Forelimb muscle (tissue), 1 donor: ENCODE measurements at regions not wholly inside any gene's neighbourhood (a gene's known extent, or its start where the extent isn't known, plus 50 kb on each side); places are given as distances from the start of the nearest gene placed in this dataset.

Experiments used
- DNase-seq: peaks from one replicate; pipeline ENCODE4 v3.0.0-alpha.2; 2013; ENCODE audit warnings: low read depth

DNA sequence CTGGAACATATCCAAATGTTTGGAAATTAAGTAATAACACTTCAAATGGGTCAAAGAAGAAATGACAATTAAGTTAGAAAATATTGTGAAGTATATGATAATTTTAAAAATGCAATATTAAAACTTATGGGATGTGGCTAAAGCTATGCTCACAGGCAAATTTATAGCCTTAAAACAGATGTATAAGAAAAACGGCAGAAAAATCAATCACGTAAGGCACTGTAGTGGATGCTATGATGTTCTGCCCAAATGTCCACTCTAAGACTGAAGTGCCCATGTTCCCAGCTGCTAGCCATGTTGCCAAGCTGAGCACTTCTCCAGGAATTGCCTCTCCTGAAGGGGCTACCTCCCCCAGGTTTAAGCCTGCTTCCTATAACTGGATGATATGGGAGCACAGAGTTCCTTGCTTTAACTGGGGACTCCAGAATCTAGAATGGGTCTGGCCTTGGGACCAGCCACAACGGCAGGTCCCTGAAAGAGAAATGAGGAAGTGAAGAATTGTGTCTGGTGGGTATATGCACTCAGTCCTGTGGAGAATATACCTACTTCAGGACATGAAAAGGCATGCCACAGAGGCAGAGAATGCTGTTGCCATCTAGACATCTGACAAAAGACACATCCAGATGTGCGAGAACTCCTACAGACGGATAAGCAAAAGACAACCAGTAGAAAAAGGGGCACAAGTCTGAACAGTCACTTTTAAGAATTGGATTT, 78.2 kb upstream of the RXRA start:
- DNase-seq, result no peak

DNA sequence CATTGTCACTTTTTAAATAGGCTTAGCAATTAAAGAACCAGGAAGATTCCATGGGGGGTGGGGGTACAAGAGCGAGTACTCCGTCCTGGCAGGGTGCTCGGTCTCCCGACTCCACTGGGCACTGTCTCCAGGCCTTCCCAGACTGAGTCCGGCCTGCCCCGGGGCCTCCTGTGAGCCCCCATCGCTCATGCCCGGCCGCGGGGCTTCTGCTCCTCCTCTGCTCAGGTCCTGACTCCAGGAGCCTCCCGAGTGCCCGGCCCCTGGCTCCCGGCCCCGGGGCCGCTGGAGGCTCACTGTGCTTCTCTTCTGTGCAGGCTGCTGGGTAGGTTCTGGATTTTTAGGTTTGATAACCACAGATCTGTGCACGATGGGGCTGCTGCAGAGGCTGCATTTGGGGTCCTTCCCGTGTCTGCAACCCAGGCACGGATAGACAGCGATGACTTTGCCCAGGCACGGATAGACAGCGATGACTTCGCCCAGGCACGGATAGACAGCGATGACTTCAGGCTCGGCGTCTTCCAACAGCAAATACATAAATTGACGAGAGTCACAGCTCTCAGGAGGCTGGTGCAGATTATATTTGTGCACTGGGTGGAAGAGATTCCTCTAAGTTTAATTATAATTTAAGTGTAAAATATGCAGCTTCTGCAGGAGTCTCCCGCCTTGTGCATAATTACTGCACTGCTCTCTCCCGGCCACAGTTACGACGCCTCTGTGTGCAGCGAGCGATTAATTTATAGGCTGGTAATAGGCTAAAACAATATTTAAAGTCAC, 74.8 kb upstream of the RXRA start:
- DNase-seq, result no peak

DNA sequence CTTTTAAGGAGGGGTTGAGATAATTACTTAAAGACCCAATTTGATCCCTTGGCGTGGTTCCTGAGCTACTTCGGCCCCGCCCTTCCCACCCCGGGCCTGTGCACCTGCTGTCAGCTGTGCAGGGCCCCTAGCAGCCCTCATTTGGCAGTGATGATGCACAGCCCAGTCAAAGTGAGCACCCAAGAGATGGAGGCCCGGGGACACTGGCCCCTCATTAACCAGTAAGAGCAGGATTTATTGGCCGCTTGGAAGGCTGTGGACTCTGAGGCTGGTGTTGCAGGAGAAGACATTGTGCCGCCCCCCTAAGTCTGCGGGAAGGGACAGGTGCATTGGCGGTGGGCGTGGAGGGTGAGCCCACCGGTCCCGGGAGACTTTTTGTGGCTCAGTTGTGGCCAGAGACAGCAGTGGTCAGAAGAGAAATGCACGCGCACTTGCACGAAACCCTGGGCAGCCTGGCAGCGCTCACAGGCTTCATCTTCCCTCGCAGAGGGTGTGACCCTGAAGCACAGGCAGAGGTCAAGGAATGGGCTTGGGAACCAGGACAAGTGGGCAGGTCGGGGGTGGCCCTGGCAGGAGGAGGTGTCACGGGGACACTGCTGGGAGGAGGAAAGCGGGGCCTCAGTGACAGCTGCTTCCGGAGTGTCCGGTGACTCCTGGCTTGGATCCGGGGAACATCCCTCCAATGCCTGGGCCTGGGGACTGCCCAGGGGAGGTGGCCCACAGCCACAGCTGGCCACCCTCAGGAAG, 74.0 kb upstream of the RXRA start:
- no peak for DNase-seq

DNA sequence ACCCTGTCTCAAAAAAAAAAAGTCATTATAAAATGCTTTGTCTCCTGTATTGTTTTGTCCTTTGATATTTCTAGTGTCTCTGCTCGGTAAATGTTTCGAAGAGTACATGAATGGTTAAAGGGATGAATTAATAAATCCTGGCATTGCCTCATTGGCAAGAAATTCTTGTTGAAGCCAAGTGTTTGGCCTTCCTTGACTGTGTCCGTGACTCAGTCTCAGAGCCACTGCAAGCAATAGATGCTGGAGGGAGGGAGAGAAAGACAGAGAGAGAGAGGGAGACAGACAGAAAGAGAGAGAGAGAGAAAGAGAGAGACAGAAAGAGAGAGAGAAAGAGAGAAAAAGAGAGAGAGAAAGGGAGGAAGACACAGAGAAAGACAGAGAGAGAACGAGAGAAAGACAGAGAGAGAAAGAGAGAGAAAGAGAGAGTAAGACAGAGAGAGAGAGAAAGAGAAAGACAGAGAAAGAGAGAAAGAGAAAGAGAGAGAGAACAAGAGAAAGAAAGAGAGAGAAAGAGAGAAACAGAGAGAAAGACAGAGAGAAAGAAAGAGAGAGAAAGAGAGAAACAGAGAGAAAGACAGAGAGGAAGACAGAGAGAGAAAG, 72.5 kb upstream of the RXRA start:
- DNase-seq, result no peak

DNA sequence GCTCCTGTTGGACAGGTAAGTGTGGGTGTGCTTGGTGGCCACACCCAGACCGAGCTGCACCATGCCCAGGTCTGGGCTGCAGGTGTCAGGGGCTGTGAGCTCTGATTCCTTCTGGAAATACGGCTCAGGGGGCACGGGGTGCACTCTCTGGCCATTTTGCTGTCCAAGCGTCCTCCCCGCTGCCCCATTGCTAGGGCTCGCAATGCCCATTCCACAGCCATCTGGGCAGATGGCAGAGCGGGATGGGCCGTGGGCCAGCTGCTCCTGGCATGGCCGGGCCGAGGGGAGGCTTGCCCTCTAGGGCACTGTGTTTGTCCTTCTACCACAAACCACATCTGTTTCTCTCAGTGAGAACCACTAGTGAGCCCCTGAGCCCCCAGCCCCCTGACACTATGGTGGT, 67.9 kb upstream of the RXRA start:
- DNase-seq, result no peak

DNA sequence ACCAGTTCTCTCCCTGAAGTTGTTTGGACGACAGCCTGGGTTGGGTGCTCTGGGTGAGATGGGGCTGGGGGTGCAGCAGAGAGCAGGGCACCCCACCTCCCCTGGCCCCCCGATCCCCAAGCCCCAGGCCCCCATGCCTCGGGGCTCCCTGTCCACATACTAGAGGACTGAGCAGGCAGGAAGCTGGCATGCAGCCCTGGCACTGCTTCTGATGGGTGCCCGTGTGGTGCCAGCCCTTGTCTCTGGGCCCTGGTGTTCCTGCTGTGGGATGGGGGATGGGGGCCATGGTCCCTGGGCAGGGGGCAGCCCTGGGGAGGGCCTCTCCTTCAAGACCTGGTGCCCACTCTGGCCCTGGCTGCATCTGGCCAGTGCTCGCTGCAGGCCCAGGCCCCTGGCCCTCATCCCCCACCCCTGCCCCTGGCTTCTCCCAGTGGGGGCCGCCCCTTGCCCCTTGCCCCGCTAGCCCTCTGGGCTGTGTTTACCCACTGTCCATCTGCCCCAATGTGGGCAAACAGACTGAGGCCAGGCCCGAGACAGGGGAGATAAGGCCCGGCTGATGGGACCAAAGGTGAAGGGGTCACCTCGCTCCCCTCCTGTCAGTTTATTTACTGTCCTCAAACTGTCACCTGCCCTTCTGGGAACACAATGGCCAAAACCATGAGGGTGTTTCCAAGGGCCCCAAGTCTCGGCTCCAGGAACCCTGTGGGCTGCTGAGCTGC, 67.3 kb upstream of the RXRA start:
- DNase-seq, result no peak

DNA sequence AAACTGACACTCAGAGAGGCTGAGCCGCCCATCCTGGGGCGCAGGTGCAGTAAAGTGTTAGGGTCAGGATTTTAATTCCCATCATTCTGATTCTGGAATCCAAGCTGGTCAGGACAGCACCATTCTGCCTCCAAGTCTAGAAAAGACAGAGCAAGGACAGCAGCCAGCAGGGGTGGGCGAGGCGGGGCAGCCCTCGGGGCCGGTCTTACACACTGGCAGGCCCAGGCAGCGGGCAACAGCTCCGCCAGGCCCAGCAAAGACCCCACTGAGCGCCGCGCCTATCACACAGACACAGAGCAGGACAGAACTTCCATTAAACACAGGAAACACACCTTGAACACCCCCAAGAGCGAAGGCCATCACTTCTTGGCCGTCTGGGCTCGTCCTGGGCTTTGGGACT, 66.5 kb upstream of the RXRA start:
- DNase-seq, result no peak

DNA sequence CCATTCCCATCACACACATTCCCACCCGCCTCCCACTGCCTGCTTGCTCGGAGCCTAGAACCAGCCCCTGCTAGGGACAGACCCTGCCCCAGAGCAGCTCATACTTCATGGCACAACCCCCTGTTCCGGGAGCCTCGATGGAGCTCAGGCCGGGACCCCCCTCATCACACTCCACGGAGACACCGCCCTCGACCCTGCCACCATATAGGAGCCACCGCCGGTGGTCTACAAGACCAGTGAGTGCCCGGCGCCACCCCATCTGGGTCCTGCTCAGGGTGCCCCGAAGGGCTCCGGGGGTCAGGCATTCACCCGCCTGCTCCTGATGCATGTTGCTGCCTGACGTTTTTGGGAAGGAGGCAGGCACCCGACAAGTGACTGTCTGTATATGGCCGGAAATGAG, 65.5 kb upstream of the RXRA start:
- DNase-seq, result no peak

DNA sequence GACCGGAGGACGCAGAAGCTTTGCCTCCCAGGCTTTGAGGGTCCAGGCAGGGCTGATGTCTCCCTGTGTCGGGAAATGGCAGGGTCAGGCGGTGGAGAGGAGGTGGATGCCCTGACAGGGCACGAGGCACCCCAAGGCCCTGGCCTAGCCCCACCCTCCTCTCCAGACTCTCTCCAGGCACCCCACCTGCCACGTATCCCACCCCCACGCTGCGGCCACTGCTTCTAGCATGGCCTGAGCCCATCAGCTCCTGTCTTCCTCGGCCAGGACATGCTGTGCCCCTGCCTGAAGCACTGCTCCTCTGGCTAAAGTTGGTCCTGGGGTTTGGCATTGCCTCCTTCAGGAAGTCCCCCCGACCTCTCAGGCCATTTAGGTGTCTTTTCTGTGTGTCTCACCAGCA, 64.2 kb upstream of the RXRA start:
- DNase-seq, result no peak

DNA sequence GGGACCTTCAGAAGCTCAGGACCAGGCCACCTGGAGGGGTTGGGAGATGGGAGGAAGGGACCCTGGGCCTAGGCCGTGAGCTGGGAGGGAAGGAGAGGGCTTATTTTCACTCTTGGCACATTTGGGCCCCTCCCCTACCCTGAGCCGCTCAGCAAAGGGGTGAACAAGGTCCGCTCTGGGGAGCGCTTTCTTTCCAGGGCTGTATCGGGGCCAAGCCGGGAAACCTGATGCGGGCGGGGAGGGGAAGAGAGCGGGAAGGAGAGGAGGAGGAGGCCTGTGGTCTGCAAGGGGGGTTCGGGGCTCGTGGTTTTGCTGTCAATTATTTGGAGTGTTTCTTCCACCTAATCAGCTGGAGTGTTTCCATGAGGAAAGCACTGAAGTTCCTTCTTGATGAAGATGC, 62.7 kb upstream of the RXRA start:
- no peak for DNase-seq

DNA sequence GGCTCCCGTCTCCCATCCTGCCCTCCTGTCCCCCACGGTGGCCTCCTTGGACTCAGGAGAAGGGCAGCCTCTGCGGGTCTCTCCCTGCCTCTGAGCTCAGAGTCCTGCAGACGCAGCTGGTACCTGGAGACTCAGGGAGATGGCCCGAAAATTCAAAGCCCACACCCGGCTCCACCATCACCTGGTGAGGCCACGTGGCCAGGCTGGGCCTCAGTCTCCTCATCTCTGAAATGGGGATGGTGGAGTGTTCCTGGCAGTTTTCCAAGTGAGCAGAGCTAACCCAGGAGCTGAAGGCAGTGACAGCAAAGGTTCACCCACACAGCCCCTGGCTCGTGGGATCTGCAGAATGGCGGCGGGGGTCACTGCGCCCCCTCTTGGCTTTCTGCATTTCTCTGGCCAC, 62.1 kb upstream of the RXRA start:
- no peak for DNase-seq

DNA sequence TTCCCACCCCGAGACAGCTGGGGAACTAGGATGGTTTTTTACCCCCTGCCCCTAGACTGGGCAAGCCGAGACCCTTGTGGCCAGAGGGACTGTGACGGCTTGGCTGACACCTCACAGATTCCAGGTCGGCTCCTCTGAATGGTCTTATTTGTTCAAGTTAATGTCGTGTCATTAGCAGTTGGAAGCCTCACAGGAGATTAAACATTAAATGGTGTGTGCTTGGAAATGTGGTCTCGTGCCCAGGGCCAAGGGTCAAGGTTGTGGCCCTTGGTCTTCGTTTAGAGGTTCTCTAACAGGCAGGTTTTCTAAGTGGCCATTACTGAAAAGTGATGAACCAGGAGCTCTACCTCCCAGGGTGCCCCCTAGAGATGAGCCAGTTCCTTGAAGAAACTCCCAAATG, 61.2 kb upstream of the RXRA start:
- DNase-seq, result no peak

DNA sequence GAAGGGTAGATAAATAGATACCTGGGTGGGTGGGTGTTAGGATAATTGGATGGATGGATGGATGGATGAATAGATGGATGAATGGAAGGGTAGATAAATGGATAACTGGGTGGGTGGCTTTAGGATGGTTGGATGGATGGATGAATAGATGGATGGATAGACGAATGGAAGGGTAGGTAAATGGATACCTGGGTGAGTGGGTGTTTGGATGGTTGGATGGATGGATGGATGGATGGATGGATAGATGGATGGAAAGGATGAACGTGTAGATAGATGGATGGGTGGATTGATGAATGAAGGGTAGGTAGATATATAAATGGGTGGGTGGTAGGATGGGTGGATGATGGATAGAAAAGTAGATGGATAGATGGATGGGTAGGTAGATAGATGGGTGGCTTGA, 59.8 kb upstream of the RXRA start:
- no peak for DNase-seq

DNA sequence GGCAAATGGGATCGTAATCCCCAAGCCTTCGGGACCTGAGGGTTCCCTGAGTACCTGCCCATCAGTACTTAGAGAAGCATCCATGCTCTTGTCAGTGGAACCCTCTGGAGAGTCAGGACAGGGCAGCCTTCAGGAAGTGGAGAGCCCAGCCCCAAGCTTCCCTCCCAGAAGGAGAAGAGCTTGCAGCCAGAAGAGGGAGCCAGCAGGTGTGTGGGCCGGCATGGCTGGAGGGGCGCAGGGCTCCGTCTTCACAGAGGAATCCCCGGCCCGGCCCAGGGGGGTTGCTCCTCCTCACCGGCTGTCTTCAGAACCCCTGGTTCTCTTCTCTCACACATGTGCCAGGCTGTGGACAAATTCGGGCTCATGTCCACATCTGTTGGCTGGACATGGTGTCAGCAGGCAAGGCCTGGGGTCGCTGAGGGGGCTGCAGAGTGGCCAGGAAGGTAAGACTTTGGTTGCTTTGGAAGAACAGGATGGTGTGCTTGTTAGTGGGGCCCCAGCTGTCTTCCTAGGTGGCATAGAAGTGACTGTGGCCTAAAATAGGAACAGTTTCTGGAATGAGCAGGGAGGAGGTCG, 58.9 kb upstream of the RXRA start:
- no peak for DNase-seq

DNA sequence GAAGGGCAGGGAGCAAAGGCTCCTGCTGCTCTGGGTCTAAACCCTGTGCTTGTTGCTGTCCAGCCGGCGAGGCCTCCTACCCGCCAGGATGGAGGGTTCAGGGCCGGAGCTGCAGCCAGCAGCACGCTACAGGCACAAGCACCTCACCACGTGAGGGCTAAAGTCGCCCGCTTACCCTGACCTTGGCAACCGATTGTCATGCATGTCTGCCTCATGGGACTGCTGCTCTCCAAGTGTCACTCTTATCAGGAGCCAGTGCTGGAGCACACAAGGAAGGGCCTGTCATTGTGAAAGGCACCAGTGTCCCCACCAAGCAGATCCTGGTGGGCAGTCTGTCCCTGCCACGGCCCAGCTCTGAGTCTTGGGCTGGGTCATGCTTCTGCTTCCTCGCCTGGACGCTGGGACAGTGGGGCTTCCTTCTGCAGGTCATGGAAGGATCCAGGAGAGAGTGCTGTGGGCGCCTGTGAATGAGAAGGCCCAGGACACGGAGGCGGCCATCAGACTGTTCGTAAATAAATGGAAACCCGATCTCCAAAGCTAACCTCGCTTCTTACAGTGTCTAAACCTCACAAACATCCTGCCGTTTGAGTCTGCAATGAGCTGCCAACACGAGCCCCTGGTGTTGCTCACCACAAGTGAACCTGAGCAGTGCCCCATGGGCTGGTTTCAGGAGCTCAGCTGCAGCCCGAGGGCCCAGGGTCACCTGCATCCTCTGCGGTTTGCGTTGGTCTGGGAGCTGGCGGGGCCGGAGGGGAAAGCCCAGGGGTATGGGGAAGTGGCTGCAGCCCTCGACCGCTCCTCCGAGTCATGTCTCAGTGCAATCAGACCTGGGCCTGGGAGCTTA, 58.2 kb upstream of the RXRA start:
- DNase-seq, result no peak

DNA sequence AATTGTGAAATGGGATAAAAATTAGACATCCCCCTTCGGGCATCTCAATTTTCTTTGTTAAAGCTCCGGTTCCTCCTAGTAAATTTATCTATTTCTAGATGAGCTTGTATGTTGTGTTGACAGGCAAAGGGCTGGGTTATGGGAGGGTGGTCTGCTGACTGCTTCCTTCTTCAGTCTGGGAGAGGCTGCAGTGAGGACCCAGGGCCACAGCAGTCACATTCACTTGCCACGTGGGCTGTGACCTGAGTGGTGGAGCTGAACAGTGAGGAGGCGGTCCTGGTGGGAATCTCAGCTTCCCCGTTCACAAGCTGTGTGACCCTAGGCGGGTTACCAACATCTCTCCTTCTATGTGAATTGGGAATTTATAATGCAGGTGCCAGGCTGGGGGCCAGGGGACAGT, 57.5 kb upstream of the RXRA start:
- DNase-seq, result no peak

DNA sequence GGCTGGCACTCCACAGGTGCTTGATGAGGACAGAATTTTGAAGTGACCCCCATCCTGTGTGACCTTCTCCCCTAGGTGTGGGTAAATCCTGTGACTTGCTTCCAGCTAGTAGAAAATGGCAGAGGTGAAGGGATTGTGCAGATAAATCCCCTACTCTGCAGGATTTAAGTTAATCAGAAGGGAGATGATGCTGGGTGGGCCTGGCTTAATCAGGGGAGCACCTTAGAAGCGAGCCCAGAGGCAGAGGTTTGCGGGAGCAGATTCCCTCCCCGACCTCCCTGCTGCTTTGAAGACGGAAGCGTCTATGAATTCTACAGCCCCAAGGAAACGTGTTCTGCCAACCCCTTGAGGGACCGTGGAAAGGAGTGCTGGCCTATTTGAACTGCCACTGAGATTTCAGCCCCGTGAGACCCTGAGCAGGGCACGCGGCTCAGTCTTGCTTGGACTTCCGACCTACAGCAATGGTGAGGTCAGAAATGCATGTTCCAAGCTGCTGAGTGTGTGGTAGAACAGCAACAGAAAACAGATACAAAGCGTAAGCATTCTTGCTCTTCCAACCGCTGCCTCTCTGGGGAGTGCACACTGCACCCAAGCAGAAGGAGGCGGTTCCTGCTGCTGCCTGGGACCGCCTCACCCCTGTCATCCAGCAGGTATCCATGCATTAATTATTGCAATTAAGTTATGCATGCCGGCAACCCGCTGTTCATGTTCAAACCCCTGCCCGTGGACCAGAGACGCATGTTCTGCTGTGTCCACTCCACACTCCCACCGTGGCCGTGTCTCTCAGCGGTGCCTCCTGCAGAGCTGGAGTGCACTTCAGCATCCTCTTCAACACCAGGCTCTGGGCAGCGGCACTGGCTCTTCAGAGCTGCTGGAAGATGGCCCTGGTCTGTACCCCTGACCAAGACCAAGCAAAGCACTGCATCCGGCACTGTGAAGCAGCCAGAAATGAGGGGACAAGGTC, 54.6 kb upstream of the RXRA start:
- no peak for DNase-seq

DNA sequence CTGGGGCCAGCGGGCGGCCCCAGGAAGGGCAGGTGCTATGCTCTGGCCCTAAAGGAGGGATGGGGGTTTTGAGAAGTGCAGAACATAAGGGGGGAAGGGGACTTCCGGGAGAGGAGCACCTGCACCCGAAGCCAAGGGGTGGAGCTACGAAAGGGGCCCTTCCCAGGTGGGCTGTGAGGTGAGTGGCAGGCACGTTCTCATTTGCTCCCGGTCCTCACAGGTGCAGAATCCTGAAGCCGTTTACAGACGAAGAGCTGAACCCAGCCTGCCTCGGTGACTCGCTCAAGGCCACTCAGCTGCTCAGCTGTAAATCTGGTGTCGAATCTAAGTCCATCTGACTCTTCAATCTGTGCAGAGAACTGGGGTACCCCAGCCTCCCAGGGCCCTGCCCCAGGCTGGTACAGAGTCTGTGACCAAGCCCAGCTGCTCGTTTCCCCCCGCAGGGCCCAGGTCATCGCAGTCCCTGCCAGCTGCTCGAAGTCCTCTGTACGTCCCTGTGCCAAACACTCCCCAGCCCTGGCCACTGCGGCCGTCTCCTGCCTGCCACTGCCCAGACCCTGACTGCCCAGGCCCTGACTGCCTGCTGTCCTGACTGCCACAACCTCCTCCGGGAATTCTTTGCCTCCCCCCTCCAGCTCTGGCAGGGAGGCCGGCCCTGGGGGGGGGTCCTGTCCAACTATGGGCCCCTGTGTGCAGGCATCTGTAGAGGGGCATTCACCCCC, 53.8 kb upstream of the RXRA start:
- no peak for DNase-seq

DNA sequence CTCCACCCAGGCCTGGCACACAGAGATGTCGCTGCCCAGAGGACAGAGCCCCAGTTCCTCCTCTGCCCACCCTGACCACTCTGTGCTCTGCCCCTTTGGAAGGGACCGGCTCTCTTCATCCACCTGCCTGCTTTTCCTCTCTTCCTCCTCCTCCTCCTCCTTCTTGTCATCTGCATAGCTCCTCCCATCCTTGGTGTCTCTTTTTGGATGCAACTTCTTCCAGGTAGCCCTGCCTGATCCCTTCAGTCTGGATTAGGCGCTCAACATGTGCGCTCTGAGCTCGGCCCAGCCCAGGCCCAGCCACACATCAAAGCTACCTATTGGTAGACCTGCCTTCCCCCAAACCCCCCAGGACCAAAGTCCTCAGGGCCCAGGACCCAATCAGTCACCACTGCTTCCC, 52.6 kb upstream of the RXRA start:
- DNase-seq, result no peak
